Activated B cell treated with CpG ODN at 0.5 μM for 24 hours (primary cell): ENCODE measurements at regions not wholly inside any gene's neighbourhood (a gene's known extent, or its start where the extent isn't known, plus 50 kb on each side); places are given as distances from the start of the nearest gene placed in this dataset.

Experiments
- ATAC-seq: fragments of 200-7000 bp; cut with Tn5 transposase; one replicate; pipeline ENCODE4 v1.10.0; 2021; ENCODE audit warnings: low read depth, mild to moderate bottlenecking, moderate library complexity
- CTCF ChIA-PET: fragments of 350-600 bp; sonication (Branson Sonifier 250); formaldehyde crosslinking; loops from one replicate; lab custom pipeline; 2021; ENCODE audit warnings: antibody characterized with exemption; lab: Charles Lee
- POLR2A ChIA-PET: fragments of 350-600 bp; sonication (Branson Sonifier 250); formaldehyde crosslinking; loops from one replicate; lab custom pipeline; 2021; ENCODE audit warnings: antibody characterized with exemption; lab: Charles Lee
- DNase-seq: peaks from one replicate; pipeline ENCODE4 v3.0.0; 2022
- H3K27ac Mint-ChIP-seq: one replicate; pipeline ENCODE4 v1.8.0; 2020; ENCODE audit warnings: mixed read lengths
- H3K27me3 Mint-ChIP-seq: one replicate; pipeline ENCODE4 v1.8.0; 2021; ENCODE audit warnings: mixed read lengths
- H3K36me3 Mint-ChIP-seq: one replicate; pipeline ENCODE4 v1.8.0; 2021; ENCODE audit warnings: low read depth, mixed read lengths
- H3K4me1 Mint-ChIP-seq: one replicate; pipeline ENCODE4 v1.8.0; 2021; ENCODE audit warnings: mixed read lengths
- H3K4me3 Mint-ChIP-seq: one replicate; pipeline ENCODE4 v1.8.0; 2020; ENCODE audit warnings: mild to moderate bottlenecking, mixed read lengths
- H3K9me3 Mint-ChIP-seq: one replicate; pipeline ENCODE4 v1.8.0; 2020; ENCODE audit warnings: mixed read lengths
- CTCF ChIP-seq: fragments of 200-600 bp; IDR thresholded peaks from one replicate; pipeline ENCODE4 v1.8.0; 2022; ENCODE audit warnings: antibody characterized with exemption, mild to moderate bottlenecking
- intact Hi-C: fragments of 100-400 bp; cut with micrococcal nuclease; formaldehyde crosslinking; loops from one replicate; pipeline ENCODE4 v1.15.1; 2024

DNA sequence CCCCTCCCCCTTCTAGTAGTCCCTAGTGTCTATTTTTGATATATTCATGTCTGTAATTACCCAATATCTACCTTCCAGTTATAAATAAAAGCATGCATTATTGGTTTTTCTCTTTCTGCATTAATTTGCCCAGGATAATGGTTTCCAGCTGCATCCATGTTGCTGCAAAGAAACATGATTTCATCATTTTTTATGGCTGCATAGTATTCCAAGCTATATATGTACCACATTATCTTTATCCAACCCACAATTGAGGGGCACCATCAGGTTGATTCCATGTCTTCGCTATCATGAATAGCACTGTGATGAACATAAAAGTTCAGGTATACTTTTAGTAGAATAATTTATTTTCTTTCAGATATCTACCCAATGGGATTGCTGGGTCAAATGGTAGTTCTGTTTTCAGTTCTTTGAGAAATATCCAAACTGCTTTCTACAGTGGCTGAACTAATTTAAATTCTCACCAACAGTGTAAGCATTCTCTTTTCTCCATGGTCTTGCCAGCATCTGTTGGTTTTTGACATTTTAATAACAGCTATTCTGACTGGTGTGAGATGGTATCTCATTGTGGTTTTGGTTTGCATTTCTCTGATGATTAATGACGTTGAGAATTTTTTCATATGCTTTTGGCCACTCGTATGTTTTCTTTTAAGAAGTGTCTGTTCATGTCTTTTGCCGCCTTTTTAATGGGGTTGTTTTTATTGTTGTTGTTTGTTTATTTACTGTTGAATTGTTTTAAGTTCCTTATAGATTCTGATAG, 746.1 kb upstream of the MEF2C start:
- H3K27ac Mint-ChIP-seq, result no peak overlapping the region
- ATAC-seq (no peak), DNase-seq (no peak)
- no peaks in the 10 kb centered on the region for H3K4me1 Mint-ChIP-seq
- ChIA-PET POLR2A (no interaction called here), CTCF (no interaction called here)
- H3K9me3 Mint-ChIP-seq, result peaks cover 18% of the 10 kb centered on the region
- no peak for TF ChIP-seq CTCF
- no peaks in the 10 kb centered on the region for H3K36me3 Mint-ChIP-seq
- no peak overlapping the region for H3K4me3 Mint-ChIP-seq
- intact Hi-C loops, result no loop called here
- H3K27me3 Mint-ChIP-seq, result no peaks in the 10 kb centered on the region

- Mint-ChIP-seq H3K9me3 (peaks cover under 1% of the 10 kb centered on the region), H3K27ac (no peak overlapping the region), H3K4me3 (no peak overlapping the region), H3K36me3 (no peaks in the 10 kb centered on the region), H3K4me1 (peaks cover 20% of the 10 kb centered on the region), H3K27me3 (no peaks in the 10 kb centered on the region)
- no peak for TF ChIP-seq CTCF
- DNase-seq (no peak), ATAC-seq (no peak)
- ChIA-PET CTCF (no interaction called here), POLR2A (no interaction called here)
- intact Hi-C loops, result no loop called here
These were observed 733.0 kb upstream of the MEF2C start for GRCh38 chr5:89615839-89616518.

GRCh38 chr5:89613222-89613956, 730.4 kb upstream of the MEF2C start:
- intact Hi-C loops, result no loop called here
- POLR2A ChIA-PET, result interaction anchor here (0.6 to 0.7 kb wide), 2 partner anchors 788 to 796 kb away, joined by 3 read pairs; partner anchors contain the start of gene CETN3
- TF ChIP-seq CTCF, result no peak
- peak; percentile 60 for ATAC-seq
- Mint-ChIP-seq H3K27me3 (no peaks in the 10 kb centered on the region), H3K4me3 (no peak overlapping the region), H3K27ac (no peak overlapping the region), H3K9me3 (no peaks in the 10 kb centered on the region), H3K4me1 (peaks cover 20% of the 10 kb centered on the region), H3K36me3 (no peaks in the 10 kb centered on the region)
- CTCF ChIA-PET, result no interaction called here
- DNase-seq, result no peak

DNA sequence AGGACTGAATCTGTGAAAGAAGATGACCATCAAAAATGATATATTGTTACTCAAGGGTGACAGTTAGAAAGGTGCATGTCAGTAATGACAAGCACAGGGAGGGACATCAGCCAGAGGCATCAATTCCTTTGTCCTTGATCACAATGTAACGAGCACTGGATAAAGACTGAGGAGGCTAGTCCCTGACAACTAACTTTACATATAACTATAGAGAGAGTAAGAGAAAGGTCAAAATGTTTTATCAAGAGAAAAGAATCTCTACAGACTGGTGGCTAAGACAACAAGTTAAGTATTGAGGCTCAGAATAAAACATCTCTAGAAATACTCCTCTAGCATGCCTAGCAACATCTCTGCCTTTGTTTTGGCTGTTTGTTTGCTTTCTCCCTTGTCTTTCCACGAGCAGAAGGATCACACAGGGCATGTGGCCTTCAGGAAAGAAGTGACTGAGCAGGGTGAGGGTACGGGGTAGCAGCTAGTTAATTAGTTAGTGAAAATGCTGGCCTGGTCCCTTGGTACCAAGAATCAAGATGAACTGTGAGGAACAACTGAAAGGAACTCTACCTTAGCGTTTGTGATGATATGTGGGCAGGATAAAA, 724.1 kb upstream of the MEF2C start:
- Mint-ChIP-seq H3K4me1 (peaks cover 10% of the 10 kb centered on the region), H3K9me3 (no peaks in the 10 kb centered on the region), H3K27ac (no peak overlapping the region), H3K36me3 (no peaks in the 10 kb centered on the region), H3K4me3 (no peak overlapping the region), H3K27me3 (no peaks in the 10 kb centered on the region)
- TF ChIP-seq CTCF, result no peak
- ChIA-PET CTCF (no interaction called here), POLR2A (no interaction called here)
- ATAC-seq, result no peak
- intact Hi-C loops, result no loop called here
- DNase-seq, result no peak

GRCh38 chr5:89604342-89604741, 721.4 kb upstream of the MEF2C start:
- no peak for TF ChIP-seq CTCF
- Mint-ChIP-seq H3K36me3 (no peaks in the 10 kb centered on the region), H3K27me3 (no peaks in the 10 kb centered on the region), H3K9me3 (no peaks in the 10 kb centered on the region), H3K27ac (no peak overlapping the region), H3K4me3 (no peak overlapping the region), H3K4me1 (peaks cover 7% of the 10 kb centered on the region)
- no peak for ATAC-seq
- intact Hi-C loops, result no loop called here
- ChIA-PET CTCF (no interaction called here), POLR2A (no interaction called here)
- DNase-seq, result no peak
